SJCRH30 (cell line): ENCODE measurements at regions not wholly inside any gene's neighbourhood (a gene's known extent, or its start where the extent isn't known, plus 50 kb on each side); places are given as distances from the start of the nearest gene placed in this dataset.
A peak's percentile ranks its signal among the peaks of the same experiment; 100 is the strongest.
"Not testable (repeated sequence)": the region's sequence is repeated elsewhere in the genome, so short reads cannot be mapped to it uniquely, and the experiment has no call there.

Experiments used
- DNase-seq, 2 experiments: peaks; one replicate each; pipeline ENCODE4 v3.0.0-alpha.2; 2015 to 2020
- H3K27ac ChIP-seq: fragments of 250-450 bp; sonication (Bioruptor Pico); 2 replicates; pipeline ENCODE4 v1.5.1; 2020; ENCODE audit warnings: mild to moderate bottlenecking, moderate library complexity
- H3K27me3 ChIP-seq: fragments of 250-450 bp; sonication (Bioruptor Pico); 2 replicates; pipeline ENCODE4 v1.5.1; 2020; ENCODE audit warnings: mild to moderate bottlenecking, moderate library complexity
- H3K36me3 ChIP-seq: fragments of 250-450 bp; sonication (Bioruptor Pico); 2 replicates; pipeline ENCODE4 v1.5.1; 2020; ENCODE audit warnings: mild to moderate bottlenecking, moderate library complexity
- H3K4me1 ChIP-seq: fragments of 250-450 bp; sonication (Bioruptor Pico); 2 replicates; pipeline ENCODE4 v1.5.1; 2020; ENCODE audit warnings: mild to moderate bottlenecking, moderate library complexity
- H3K4me3 ChIP-seq: fragments of 250-450 bp; sonication (Bioruptor Pico); 2 replicates; pipeline ENCODE4 v1.5.1; 2020; ENCODE audit warnings: mild to moderate bottlenecking, moderate library complexity
- H3K9me3 ChIP-seq: fragments of 250-450 bp; sonication (Bioruptor Pico); replicated peaks from 2 replicates; pipeline ENCODE4 v1.5.1; 2020; ENCODE audit warnings: mild to moderate bottlenecking, moderate library complexity

DNA sequence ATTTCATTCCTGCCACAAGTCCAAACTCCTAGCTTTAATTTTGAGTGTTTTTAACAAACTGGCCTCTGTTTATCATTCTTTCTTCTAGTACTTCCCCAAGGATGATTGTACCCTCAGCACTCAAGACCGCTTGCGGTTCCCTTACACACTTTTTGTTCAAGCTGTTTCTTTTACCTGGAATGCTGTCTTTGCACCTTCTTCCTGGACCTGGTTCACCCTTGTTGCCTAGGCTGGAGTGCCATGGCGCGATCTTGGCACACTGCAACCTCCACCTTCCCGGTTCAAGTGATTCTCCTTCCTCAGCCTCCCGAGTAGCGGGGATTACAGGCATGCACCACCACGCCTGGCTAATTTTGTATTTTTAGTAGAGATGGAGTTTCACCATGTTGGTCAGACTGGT lies 151.7 kb downstream of the OR4F15 start:
- H3K4me3 ChIP-seq, H3K36me3 ChIP-seq, H3K27ac ChIP-seq, DNase-seq, H3K27me3 ChIP-seq, H3K4me1 ChIP-seq, H3K9me3 ChIP-seq: not testable (repeated sequence)

DNA sequence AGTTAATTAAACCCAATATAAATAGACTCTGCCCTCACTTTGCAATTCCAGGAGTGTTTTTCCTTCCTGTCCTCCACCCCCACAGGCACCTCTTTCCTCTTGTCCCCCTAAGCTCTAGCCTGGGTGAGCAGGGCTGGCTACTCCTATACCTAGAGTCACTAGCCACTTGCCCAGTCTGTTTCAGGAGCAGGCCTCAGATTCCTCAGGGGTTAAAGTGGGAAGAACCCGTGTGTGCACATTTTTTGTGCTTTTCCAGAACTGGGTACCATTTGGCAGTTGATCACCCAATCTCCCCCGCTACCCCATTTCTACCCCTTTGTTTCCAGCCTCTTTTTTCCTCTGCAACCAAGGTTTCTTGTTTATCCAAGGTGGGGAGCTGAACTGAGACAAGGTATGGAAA lies 153.4 kb downstream of the OR4F15 start:
- not testable (repeated sequence) for H3K36me3 ChIP-seq, H3K27me3 ChIP-seq, H3K4me1 ChIP-seq, H3K9me3 ChIP-seq, H3K27ac ChIP-seq, H3K4me3 ChIP-seq, DNase-seq

DNA sequence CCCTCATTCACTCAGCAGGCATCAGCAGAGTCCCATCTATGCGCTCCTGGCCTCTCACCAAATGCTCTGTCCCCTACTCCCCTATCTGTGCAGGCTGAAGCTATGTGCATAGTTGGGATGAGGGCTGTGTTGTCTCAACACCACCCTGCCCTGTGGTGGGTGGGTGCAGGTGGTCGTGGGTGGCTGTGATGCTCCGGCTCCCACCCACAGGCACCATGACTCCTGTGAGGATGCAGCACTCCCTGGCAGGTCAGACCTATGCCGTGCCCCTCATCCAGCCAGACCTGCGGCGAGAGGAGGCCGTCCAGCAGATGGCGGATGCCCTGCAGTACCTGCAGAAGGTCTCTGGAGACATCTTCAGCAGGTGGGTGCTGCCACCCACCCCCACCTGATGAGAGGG lies 153.9 kb downstream of the OR4F15 start:
- H3K27me3 ChIP-seq, H3K36me3 ChIP-seq, H3K4me3 ChIP-seq, H3K9me3 ChIP-seq, H3K4me1 ChIP-seq, H3K27ac ChIP-seq: not testable (repeated sequence)
- DNase-seq: peak in 1 of 2 experiments; percentile 4

DNA sequence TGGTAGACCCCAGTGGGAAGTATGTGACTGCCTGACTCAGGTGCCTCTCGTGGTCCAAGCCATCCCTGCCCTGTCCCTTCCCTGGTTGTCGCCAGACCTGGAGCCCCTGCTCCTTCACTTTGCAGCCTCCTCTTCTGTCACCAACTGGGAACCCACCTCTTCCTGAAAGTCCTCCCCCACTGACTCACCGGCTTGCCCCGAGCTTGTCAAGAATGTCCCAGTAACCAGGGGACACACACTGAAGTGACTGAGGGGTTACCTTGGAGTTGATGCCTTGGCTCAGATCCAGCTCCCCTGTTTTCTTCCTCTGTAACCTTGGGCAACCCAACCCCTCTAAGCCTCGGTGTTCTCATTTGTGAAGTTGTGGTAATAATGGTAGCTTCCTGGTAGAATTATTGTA lies 155.4 kb downstream of the OR4F15 start:
- not testable (repeated sequence) for H3K27ac ChIP-seq, H3K4me3 ChIP-seq, H3K27me3 ChIP-seq, H3K9me3 ChIP-seq, DNase-seq, H3K36me3 ChIP-seq, H3K4me1 ChIP-seq

DNA sequence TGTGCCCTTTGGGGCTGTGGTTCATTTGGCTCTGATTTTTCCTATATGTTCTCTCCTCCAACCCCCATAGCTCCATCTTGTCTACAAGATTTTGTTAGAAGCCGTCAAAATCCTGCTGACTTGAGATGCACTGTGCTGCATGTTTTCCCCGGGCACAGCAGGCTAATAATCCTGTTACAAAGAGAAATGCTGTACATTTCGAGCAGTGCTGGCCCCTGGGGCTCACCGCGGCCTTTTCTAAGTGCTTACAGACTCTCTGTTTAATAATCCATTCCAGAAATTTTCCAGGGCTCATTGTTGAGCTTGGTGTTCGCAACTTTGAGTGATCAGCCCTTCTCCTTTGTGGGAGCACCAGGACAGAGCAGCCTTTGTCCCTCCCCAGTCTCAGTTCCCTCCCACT lies 158.6 kb downstream of the OR4F15 start:
- H3K4me1 ChIP-seq, H3K27ac ChIP-seq, H3K36me3 ChIP-seq, DNase-seq, H3K27me3 ChIP-seq, H3K4me3 ChIP-seq, H3K9me3 ChIP-seq: not testable (repeated sequence)

DNA sequence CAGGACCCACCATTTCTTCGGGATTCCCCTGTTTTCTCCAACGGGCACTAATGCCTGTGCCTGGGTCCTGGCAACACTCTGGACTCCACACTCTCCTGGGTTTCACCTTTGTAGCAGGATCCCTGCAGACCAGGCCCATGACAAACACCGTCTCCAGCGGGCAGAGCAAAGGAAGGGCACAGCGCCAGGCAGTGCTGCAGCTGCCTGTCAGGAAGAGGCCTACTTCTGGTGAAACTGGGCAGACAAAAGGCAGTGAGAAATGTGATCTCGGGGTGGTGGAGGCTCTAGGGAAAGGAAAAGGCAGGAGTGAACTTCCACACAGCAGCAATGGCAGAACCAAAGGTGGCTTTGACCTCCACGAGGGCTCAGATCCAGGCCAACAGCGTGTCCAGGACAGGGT lies 165.3 kb downstream of the OR4F15 start:
- not testable (repeated sequence) for H3K9me3 ChIP-seq, H3K4me3 ChIP-seq, H3K27ac ChIP-seq, DNase-seq, H3K4me1 ChIP-seq, H3K27me3 ChIP-seq, H3K36me3 ChIP-seq

DNA sequence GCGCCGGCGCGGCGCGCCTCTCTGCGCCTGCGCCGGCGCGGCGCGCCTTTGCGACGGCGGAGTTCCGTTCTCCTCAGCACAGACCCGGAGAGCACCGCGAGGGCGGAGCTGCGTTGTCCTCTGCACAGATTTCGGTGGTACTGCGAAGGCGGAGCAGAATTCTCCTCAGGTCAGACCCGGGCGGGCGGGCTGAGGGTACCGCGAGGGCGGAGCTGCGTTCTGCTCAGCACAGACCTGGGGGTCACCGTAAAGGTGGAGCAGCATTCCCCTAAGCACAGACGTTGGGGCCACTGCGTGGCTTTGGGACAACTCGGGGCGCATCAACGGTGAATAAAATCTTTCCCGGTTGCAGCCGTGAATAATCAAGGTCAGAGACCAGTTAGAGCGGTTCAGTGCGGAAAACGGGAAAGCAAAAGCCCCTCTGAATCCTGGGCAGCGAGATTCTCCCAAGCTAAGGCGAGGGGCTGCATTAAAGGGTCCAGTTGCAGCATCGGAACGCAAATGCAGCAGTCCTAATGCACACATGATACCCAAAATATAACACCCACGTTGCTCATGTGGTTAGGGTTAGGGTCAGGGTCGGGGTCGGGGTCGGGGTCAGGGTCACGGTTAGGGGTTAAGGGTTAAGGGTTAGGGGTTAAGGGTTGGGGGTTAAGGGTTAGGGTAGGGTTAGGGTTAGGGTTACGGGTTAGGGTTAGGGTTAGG lies 168.4 kb downstream of the OR4F15 start:
- DNase-seq: peak; percentile 16 to 33
- H3K4me3 ChIP-seq, H3K36me3 ChIP-seq, H3K9me3 ChIP-seq, H3K4me1 ChIP-seq, H3K27me3 ChIP-seq, H3K27ac ChIP-seq: not testable (repeated sequence)
